Activated CD4-positive, alpha-beta memory T cell treated with anti-CD3 and anti-CD28 coated beads for 36 hours (primary cell): ENCODE measurements at regions not wholly inside any gene's neighbourhood (a gene's known extent, or its start where the extent isn't known, plus 50 kb on each side); places are given as distances from the start of the nearest gene placed in this dataset.

Experiments
- CTCF ChIA-PET: fragments of 350-600 bp; sonication (Branson Sonifier 250); formaldehyde crosslinking; loops from one replicate; lab custom pipeline; 2021; ENCODE audit warnings: antibody characterized with exemption, inconsistent platforms; lab: Charles Lee
- POLR2A ChIA-PET: fragments of 350-600 bp; sonication (Branson Sonifier 250); formaldehyde crosslinking; loops from one replicate; lab custom pipeline; 2021; ENCODE audit warnings: antibody characterized with exemption; lab: Charles Lee
- DNase-seq: peaks from one replicate; pipeline ENCODE4 v3.0.0-alpha.2; 2020
- H3K27ac Mint-ChIP-seq: one replicate; pipeline ENCODE4 v1.8.0; 2021; ENCODE audit warnings: mixed read lengths
- H3K27me3 Mint-ChIP-seq: one replicate; pipeline ENCODE4 v1.8.0; 2021; ENCODE audit warnings: mixed read lengths
- H3K36me3 Mint-ChIP-seq: one replicate; pipeline ENCODE4 v1.8.0; 2021; ENCODE audit warnings: mixed read lengths
- H3K4me1 Mint-ChIP-seq: one replicate; pipeline ENCODE4 v1.8.0; 2021; ENCODE audit warnings: low read depth, mixed read lengths
- H3K4me3 Mint-ChIP-seq: one replicate; pipeline ENCODE4 v1.8.0; 2021; ENCODE audit warnings: mild to moderate bottlenecking, mixed read lengths
- H3K9me3 Mint-ChIP-seq: one replicate; pipeline ENCODE4 v1.8.0; 2021; ENCODE audit warnings: mixed read lengths
- intact Hi-C: fragments of 100-400 bp; cut with micrococcal nuclease; formaldehyde crosslinking; loops from one replicate; pipeline ENCODE4 v1.15.1; 2023

DNA sequence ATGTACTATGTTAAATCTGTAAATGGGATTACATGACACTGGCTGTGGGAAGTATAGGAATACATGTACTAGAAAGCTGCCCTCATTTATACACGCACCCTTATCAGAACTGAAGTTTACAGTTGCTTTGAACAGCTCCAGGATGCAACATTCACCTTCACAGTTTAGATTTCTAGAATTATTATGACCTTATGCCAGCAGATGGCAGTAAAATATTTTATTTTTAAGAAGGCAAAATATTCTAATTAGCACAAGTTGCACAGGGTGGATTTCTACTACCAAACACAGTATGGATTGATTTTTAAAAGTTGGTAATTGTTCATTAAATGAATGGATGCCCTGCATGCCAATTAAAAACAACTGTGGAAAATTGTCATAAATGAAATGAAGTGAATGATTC, 670.4 kb downstream of the KCNJ3 start:
- CTCF ChIA-PET = interaction anchor here (0.6 to 0.9 kb wide), 2 partner anchors 12 to 15 kb away, joined by 3 read pairs; no protein-coding TSS in a partner anchor

DNA sequence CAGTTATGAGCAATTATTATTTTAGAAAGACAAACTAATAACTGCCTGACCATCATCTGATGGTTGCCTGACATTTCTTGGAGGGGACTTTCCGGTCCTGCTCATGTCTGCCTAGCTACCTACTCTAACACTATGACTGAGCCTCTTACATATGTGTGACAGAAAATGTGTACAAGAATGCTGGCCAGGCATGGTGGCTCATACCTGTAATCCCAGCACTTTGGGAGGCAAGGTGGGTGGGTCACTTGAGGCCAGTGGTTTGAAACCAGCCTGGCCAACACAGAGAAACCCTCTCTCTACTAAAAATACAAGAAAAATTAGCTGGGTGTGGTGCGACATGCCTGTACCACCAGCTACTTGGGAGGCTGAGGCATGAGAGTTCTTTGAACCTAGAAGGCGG, 666.3 kb downstream of the KCNJ3 start:
- intact Hi-C loops = no loop called here
- ChIA-PET POLR2A (no interaction called here), CTCF (interaction anchor here (0.6 kb wide), 1 partner anchor 9 kb away, joined by 4 read pairs; no protein-coding TSS in a partner anchor)
- no peak overlapping the region for H3K4me3 Mint-ChIP-seq
- no peaks in the 10 kb centered on the region for H3K36me3 Mint-ChIP-seq
- H3K27me3 Mint-ChIP-seq = no peaks in the 10 kb centered on the region
- no peaks in the 10 kb centered on the region for H3K4me1 Mint-ChIP-seq
- no peaks in the 10 kb centered on the region for H3K9me3 Mint-ChIP-seq
- DNase-seq = no peak
- H3K27ac Mint-ChIP-seq = no peak overlapping the region

More for the DNA sequence above, 670.4 kb downstream of the KCNJ3 start:
- no peak overlapping the region for H3K27ac Mint-ChIP-seq
- POLR2A ChIA-PET = no interaction called here
- H3K36me3 Mint-ChIP-seq = no peaks in the 10 kb centered on the region
- no peaks in the 10 kb centered on the region for H3K27me3 Mint-ChIP-seq
- intact Hi-C loops = no loop called here
- no peaks in the 10 kb centered on the region for H3K4me1 Mint-ChIP-seq
- H3K4me3 Mint-ChIP-seq = no peak overlapping the region
- no peak for DNase-seq
- H3K9me3 Mint-ChIP-seq = no peaks in the 10 kb centered on the region

DNA sequence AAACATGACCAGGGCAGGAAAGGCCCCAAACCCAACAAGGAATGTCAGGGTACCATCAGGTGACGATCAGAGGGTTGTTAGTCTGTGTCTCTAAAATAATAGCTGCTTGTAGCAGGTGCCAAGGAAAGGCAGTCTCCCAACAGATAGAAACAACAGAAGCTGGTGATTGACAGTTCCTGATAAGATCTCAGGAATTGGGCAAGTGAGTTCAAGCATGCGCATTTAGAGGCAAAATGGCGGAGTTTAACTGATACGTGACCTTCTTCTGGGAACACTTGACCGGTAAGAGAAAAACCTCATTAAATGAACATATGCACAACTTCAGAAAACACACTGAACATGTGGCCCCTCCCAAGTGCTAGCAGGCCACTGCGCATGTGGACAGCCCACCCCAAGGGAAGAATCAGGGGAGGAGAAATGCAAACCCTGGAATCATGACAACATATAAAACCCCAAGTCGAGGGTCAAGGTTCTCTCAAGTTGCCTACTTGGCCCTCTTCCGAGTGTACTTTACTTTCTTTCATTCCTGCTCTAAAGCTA, 664.9 kb downstream of the KCNJ3 start:
- Mint-ChIP-seq H3K27ac (no peak overlapping the region), H3K4me3 (no peak overlapping the region), H3K27me3 (no peaks in the 10 kb centered on the region), H3K4me1 (no peaks in the 10 kb centered on the region), H3K9me3 (peaks cover 4% of the 10 kb centered on the region), H3K36me3 (no peaks in the 10 kb centered on the region)
- POLR2A ChIA-PET = no interaction called here
- CTCF ChIA-PET = no interaction called here
- no peak for DNase-seq
- intact Hi-C loops = no loop called here

DNA sequence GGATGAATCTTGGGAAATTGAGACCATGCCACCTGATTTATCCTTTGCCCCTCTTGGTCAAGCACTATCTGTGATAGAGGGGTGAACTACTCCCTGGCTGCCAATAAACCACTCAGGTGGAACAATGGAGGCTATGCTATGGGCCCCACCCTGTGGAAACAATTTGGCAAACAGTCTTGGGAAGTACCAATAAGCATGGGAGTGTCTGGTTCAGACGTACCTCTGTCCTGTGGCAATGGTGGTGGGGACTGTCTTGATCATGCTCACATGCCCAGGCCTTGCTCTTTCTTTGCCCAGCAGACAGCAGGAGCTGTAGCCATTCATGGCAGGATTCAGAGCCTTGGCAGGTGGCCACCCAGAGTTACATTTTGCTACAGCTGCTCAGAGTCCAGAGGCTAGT, 658.7 kb downstream of the KCNJ3 start:
- ChIA-PET CTCF (no interaction called here), POLR2A (no interaction called here)
- Mint-ChIP-seq H3K27ac (no peak overlapping the region), H3K9me3 (peaks cover 11% of the 10 kb centered on the region), H3K36me3 (no peaks in the 10 kb centered on the region), H3K4me3 (no peak overlapping the region), H3K4me1 (no peaks in the 10 kb centered on the region), H3K27me3 (no peaks in the 10 kb centered on the region)
- intact Hi-C loops = no loop called here
- DNase-seq = no peak

DNA sequence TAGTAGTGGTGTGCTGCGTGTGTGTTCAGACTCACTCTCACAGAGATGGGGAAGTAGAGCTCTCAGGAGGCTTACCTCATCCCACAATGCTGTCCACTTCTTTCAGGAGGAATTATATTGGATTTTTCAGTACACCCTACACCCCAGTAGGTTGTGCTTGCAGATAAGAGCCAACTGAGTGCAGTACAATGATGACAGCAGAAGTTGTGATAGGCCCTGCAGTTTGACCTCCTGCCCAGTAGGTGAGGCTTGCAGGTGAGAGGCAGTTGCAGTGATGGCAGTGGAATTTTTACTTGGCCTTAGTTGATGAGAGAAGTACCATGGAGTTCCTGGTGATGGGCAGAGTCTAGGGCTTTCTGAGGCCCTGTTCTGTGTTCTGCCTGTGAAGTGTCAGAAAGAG, 657.8 kb downstream of the KCNJ3 start:
- H3K9me3 Mint-ChIP-seq = peaks cover 11% of the 10 kb centered on the region
- H3K4me3 Mint-ChIP-seq = no peak overlapping the region
- no peaks in the 10 kb centered on the region for H3K4me1 Mint-ChIP-seq
- H3K27me3 Mint-ChIP-seq = no peaks in the 10 kb centered on the region
- CTCF ChIA-PET = no interaction called here
- no peaks in the 10 kb centered on the region for H3K36me3 Mint-ChIP-seq
- DNase-seq = no peak
- H3K27ac Mint-ChIP-seq = no peak overlapping the region
- POLR2A ChIA-PET = no interaction called here
- intact Hi-C loops = no loop called here

DNA sequence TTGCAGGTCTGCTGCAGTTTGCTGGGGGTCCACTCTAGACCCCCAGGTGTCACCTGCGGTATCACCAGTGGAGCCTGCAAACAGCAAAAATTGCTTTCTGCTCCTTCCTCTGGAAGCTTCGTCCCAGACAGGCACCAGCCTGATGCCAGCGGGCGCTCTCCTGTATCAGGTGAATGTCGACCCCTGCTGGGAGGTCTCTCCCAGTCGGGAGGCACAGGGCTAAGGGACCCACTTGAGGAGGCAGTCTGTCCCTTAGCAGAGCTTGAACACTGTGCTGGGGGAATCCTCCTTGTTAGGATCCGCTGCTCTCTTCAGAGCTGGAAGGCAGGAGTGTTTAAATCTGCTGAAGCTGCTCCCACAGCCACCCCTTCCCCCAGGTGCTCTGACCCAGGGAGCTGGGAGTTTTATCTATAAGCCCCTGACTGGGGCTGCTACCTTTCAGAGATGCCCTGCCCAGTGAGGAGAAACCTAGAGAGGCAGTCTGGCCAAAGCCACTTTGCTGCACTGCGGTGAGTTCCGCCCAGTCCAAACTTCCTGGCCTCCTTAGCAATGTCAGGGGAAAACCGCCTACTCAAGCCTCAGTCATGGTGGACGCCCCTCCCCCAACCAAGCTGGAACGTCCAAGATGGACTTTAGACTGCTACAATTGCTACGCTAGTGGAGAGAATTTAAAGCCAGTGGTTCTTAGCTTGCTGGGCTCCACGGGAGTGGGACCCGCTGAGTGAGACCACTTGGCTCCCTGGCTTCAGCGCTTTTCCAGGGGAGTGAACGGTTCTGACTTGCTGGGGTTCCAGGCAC, 652.5 kb downstream of the KCNJ3 start:
- no peak for DNase-seq
- H3K27me3 Mint-ChIP-seq = no peaks in the 10 kb centered on the region
- H3K27ac Mint-ChIP-seq = no peak overlapping the region
- no peaks in the 10 kb centered on the region for H3K36me3 Mint-ChIP-seq
- H3K4me3 Mint-ChIP-seq = no peak overlapping the region
- intact Hi-C loops = no loop called here
- CTCF ChIA-PET = no interaction called here
- POLR2A ChIA-PET = no interaction called here
- no peaks in the 10 kb centered on the region for H3K9me3 Mint-ChIP-seq
- H3K4me1 Mint-ChIP-seq = no peaks in the 10 kb centered on the region

DNA sequence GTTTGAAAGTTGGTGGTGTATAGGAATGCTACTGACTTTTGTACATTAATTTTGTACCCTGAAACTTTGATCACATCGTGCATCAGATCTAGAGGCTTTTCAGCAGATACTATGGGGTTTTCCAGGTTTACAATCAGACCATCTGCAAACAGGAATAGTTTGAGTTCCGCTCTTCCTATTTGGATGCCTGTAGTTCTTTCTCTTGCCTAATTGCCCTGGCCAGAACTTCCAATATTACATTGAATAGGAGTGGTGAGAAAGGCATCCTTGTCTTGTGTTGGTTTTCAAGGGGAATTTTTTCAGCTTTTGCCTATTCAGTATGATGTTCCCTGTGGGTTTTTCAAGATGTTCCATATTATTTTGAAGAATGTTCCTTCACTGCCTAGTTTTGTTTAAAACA, 633.5 kb downstream of the KCNJ3 start:
- intact Hi-C loops = no loop called here

DNA sequence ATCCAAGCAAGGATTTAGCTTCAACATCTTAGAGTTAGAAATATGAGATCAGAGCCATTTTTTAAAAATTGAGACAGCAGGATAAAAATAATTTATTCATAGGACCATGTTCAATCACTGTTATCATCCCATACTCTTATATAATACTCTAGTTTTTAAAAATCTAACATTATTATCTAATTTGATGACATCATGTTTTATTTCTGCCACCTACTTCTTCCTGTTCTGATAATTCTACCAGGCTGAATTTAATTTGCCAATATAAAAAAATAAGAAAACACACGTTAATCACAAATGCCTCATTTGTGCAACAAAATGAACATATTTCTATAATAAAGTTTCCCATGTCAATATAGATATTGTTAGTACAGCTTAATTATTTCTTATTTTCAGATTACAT, 621.7 kb downstream of the KCNJ3 start:
- intact Hi-C loops = no loop called here
- Mint-ChIP-seq H3K27ac (no peak overlapping the region), H3K9me3 (no peaks in the 10 kb centered on the region), H3K4me1 (no peaks in the 10 kb centered on the region), H3K27me3 (no peaks in the 10 kb centered on the region), H3K4me3 (no peak overlapping the region), H3K36me3 (no peaks in the 10 kb centered on the region)
- ChIA-PET POLR2A (no interaction called here), CTCF (no interaction called here)
- DNase-seq = no peak

More for the DNA sequence above, 633.5 kb downstream of the KCNJ3 start:
- ChIA-PET POLR2A (no interaction called here), CTCF (no interaction called here)
- DNase-seq = no peak
- Mint-ChIP-seq H3K27ac (no peak overlapping the region), H3K4me1 (no peaks in the 10 kb centered on the region), H3K36me3 (no peaks in the 10 kb centered on the region), H3K9me3 (no peaks in the 10 kb centered on the region), H3K27me3 (no peaks in the 10 kb centered on the region), H3K4me3 (no peak overlapping the region)

DNA sequence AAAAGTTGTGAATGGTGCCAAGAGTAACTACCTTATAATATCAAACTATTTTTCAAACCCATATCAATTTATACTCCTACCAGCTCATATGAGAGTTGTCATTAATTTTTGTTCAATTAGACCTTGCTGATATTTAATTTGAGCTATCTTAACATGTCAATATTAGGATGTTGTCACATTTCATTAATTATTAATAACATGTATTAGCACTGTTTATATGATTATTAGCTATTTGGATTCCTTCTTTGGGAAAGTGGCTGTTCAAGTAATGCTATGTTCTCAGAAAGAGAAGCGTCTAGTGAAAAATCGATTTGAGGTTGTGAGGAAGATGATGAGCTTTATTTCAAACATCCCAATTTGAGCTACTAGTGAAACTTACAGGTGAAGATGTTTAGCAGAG, 620.2 kb downstream of the KCNJ3 start:
- intact Hi-C loops = no loop called here
- H3K36me3 Mint-ChIP-seq = no peaks in the 10 kb centered on the region
- ChIA-PET CTCF (interaction anchor here (1.1 kb wide), 1 partner anchor 10 kb away, joined by 3 read pairs; no protein-coding TSS in a partner anchor), POLR2A (no interaction called here)
- H3K27me3 Mint-ChIP-seq = no peaks in the 10 kb centered on the region
- no peak for DNase-seq
- no peaks in the 10 kb centered on the region for H3K9me3 Mint-ChIP-seq
- no peak overlapping the region for H3K27ac Mint-ChIP-seq
- H3K4me3 Mint-ChIP-seq = no peak overlapping the region
- H3K4me1 Mint-ChIP-seq = no peaks in the 10 kb centered on the region

DNA sequence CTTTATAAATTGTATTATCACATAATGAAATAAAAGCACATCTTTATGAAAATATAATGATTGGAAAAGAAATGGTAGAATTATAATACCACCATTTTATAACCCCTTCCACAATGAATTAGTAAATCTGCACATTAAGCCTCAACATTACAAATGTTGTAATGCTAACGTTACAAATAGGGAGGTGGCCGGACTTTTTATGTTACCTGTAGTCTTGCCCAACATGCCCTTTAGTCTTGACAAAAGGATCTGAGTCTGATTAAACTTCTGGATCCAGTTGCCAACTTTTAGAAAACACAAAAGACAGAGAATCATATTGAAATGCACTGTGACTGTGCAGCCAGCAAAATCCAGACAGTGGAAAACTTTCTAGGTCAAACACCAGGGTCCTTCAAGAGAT, 617.3 kb downstream of the KCNJ3 start:
- Mint-ChIP-seq H3K9me3 (no peaks in the 10 kb centered on the region), H3K27me3 (no peaks in the 10 kb centered on the region), H3K4me1 (no peaks in the 10 kb centered on the region), H3K27ac (no peak overlapping the region), H3K4me3 (no peak overlapping the region), H3K36me3 (no peaks in the 10 kb centered on the region)
- POLR2A ChIA-PET = no interaction called here
- DNase-seq = no peak
- intact Hi-C loops = no loop called here
- CTCF ChIA-PET = no interaction called here

DNA sequence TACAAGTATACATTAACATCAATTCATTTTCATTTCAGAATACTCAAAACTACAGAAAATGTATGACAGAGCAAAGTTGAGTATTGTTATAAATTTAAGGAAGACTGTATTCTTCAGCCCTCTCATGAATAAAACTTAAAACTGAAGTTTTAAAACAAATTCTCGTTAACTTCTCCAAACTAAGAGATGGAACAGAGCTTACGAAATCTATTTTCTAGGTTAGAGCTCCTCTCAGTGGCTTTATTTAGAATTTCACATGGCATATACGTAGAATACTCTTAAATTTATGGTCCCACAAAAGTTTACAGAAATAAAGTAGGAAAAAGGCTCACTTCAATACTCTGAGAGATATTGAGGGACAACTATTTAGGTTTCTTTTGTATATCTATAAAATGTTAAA, 612.1 kb downstream of the KCNJ3 start:
- Mint-ChIP-seq H3K27ac (no peak overlapping the region), H3K36me3 (no peaks in the 10 kb centered on the region), H3K9me3 (no peaks in the 10 kb centered on the region), H3K4me3 (no peak overlapping the region), H3K4me1 (no peaks in the 10 kb centered on the region), H3K27me3 (no peaks in the 10 kb centered on the region)
- no peak for DNase-seq
- ChIA-PET CTCF (interaction anchor here (1.0 kb wide), 1 partner anchor 33 kb away, joined by 3 read pairs; no protein-coding TSS in a partner anchor), POLR2A (no interaction called here)
- intact Hi-C loops = no loop called here

DNA sequence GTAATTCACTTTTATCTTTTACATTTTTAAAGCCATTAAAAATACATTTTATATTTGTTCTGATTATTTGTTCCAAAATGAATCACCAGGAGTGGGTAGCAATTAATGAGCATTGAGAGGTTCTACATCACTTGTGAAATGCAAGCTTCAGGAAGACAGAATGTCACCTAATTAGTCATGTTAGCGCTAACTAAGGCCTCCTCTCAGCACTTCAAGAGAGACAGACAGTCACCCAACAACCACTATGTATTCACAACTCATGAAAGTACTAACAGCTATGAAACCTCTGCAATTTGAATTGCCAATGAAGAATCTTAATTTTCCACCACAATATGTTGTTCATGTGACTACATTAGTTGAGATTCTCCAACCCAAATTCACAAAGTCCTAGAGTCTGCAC, 611.0 kb downstream of the KCNJ3 start:
- Mint-ChIP-seq H3K9me3 (no peaks in the 10 kb centered on the region), H3K27me3 (no peaks in the 10 kb centered on the region), H3K4me1 (no peaks in the 10 kb centered on the region), H3K36me3 (no peaks in the 10 kb centered on the region), H3K4me3 (no peak overlapping the region), H3K27ac (no peak overlapping the region)
- ChIA-PET CTCF (no interaction called here), POLR2A (no interaction called here)
- DNase-seq = no peak
- intact Hi-C loops = no loop called here
